K562 (cell line): ENCODE measurements at regions not wholly inside any gene's neighbourhood (a gene's known extent, or its start where the extent isn't known, plus 50 kb on each side); places are given as distances from the start of the nearest gene placed in this dataset.

Experiments
- ATAC-seq: fragments of 200-7000 bp; cut with Tn5 transposase; 3 replicates; pipeline ENCODE4 v1.9.1; 2020; ENCODE audit warnings: moderate library complexity
- BruUV-seq: library from RNA; stranded (reverse); fragments of 400-500 nt; replicated peaks from 2 replicates; lab custom pipeline; 2021; lab: Mats Ljungman, UMichigan
- CTCF ChIA-PET: fragments of 300-600 bp; formaldehyde crosslinking; extraction: SDS; loops from one replicate; lab custom pipeline; 2021; ENCODE audit warnings: low intra/inter-chr PET ratio; lab: Yijun Ruan, JAX
- POLR2A ChIA-PET: fragments of 300-600, 350-650 bp; sonication (Branson Sonifier 250); formaldehyde crosslinking; extraction: SDS; loops from one replicate; lab custom pipeline; 2021; ENCODE audit warnings: antibody characterized with exemption, inconsistent platforms; lab: Yijun Ruan, JAX
- DNase-seq, 4 experiments: peaks; one replicate each; pipeline versions ENCODE4 v3.0.0 to v3.0.0-alpha.2; 2011 to 2018; ENCODE audit warnings: low spot score in 3 of 4, mixed read lengths in 3 of 4; ENCODE audit errors: extremely low read depth in 1 of 4
- FAIRE-seq: peaks from 2 replicates; lab custom pipeline; 2011; peaks lifted over from hg19 to GRCh38; lab: Jason Lieb, UNC
- H2AFZ ChIP-seq: 2 replicates; pipeline ENCODE4 v1.6.0; 2011; ENCODE audit warnings: low read depth, low read length, control low read depth, inconsistent platforms
- H3K27ac ChIP-seq: fragments of 200-600 bp; 3 replicates; pipeline ENCODE4 v1.8.0; 2011; ENCODE audit warnings: low read depth, mild to moderate bottlenecking, control low read depth, inconsistent platforms, low read length, moderate library complexity, mixed read lengths; ENCODE audit errors: extremely low read depth
- H3K27me3 ChIP-seq, 2 experiments: fragments of 300-600 bp in 1 of 2; 2 replicates in 1 of 2; 3 replicates in 1 of 2; pipeline versions ENCODE4 v1.6.0 to v1.8.0; 2011; ENCODE audit warnings: inconsistent platforms in 2 of 2, low read length in 2 of 2, mild to moderate bottlenecking in 1 of 2, mixed read lengths in 1 of 2, moderate library complexity in 1 of 2; ENCODE audit not compliant: control insufficient read depth in 2 of 2, insufficient read depth in 2 of 2
- H3K36me3 ChIP-seq: fragments of 300-600 bp; 3 replicates; pipeline ENCODE4 v1.8.0; 2011; ENCODE audit warnings: mild to moderate bottlenecking, low read length, inconsistent platforms; ENCODE audit not compliant: control insufficient read depth, insufficient read depth
- H3K4me1 ChIP-seq, 2 experiments: fragments of 200-600 bp in 1 of 2; replicated peaks in 1 of 2; 2 replicates in 1 of 2; 3 replicates in 1 of 2; pipeline versions ENCODE4 v1.5.1 to v1.8.0; 2011; ENCODE audit warnings: inconsistent platforms in 2 of 2, low read length in 2 of 2, mild to moderate bottlenecking in 1 of 2, mixed read lengths in 1 of 2, moderate library complexity in 1 of 2; ENCODE audit not compliant: control insufficient read depth in 2 of 2, insufficient read depth in 2 of 2
- H3K4me2 ChIP-seq: 2 replicates; pipeline ENCODE4 v1.6.1; 2011; ENCODE audit warnings: low read length, control low read depth, inconsistent platforms, mixed read lengths; ENCODE audit not compliant: insufficient read depth
- H3K4me3 ChIP-seq: fragments of 200-600 bp; sonication (generic), shearing (Covaris generic); 2 replicates; pipeline ENCODE4 v1.5.1; 2016; ENCODE audit warnings: control low read depth, inconsistent platforms
- H3K79me2 ChIP-seq: fragments of 200-600 bp; 3 replicates; pipeline ENCODE4 v1.8.0; 2011; ENCODE audit warnings: low read length, inconsistent platforms; ENCODE audit not compliant: control insufficient read depth, insufficient read depth
- H3K9ac ChIP-seq, 2 experiments: 2 replicates each; pipeline versions ENCODE4 v1.6.0 to v1.6.1; 2011; ENCODE audit warnings: low read depth in 2 of 2, low read length in 2 of 2, control low read depth in 1 of 2, inconsistent platforms in 1 of 2, mild to moderate bottlenecking in 1 of 2, mixed read lengths in 1 of 2; ENCODE audit not compliant: insufficient read depth in 1 of 2
- H3K9me1 ChIP-seq: one replicate; pipeline ENCODE4 v1.6.0; 2011; ENCODE audit warnings: inconsistent platforms, mild to moderate bottlenecking, low read length, moderate library complexity; ENCODE audit not compliant: control insufficient read depth, insufficient read depth
- H3K9me3 ChIP-seq: replicated peaks from 2 replicates; pipeline ENCODE4 v1.5.1; 2011; ENCODE audit warnings: low read depth, low read length, inconsistent platforms; ENCODE audit not compliant: control insufficient read depth, insufficient read depth
- H4K20me1 ChIP-seq: replicated peaks from 2 replicates; pipeline ENCODE4 v1.6.1; 2011; ENCODE audit warnings: low read length, inconsistent platforms, mixed read lengths; ENCODE audit not compliant: control insufficient read depth, insufficient read depth
- MTA1 ChIP-seq: fragments of 450-650 bp; IDR thresholded peaks from 2 replicates; pipeline ENCODE4 v1.6.1; 2017; ENCODE audit warnings: borderline replicate concordance
- NFXL1 ChIP-seq: fragments of 450-650 bp; formaldehyde crosslinking; IDR thresholded peaks from 2 replicates; pipeline ENCODE4 v1.4.0; 2021; ENCODE audit warnings: mild to moderate bottlenecking
- TARDBP ChIP-seq: fragments of 450-650 bp; IDR thresholded peaks from 2 replicates; pipeline ENCODE4 v1.6.1; 2016
- TGIF2 ChIP-seq: sonication (generic); formaldehyde crosslinking; IDR thresholded peaks from 2 replicates; pipeline ENCODE4 v1.8.1; 2022; ENCODE audit warnings: mild to moderate bottlenecking, missing genetic modification reagents, moderate library complexity
- ZNF253 ChIP-seq: fragments of 250-450 bp; sonication (Bioruptor Pico); conservative IDR thresholded peaks from 2 replicates; pipeline ENCODE4 v1.6.1; 2021; ENCODE audit warnings: mild to moderate bottlenecking
- ZNF444 ChIP-seq: fragments of 250-450 bp; sonication (Bioruptor Pico); IDR thresholded peaks from 2 replicates; pipeline ENCODE4 v1.4.0; 2020; ENCODE audit warnings: mild to moderate bottlenecking, moderate library complexity
- WGBS: fragments of 100-300 bp; shearing (Covaris generic); methylation state at CpG from one replicate; pipeline ENCODE4 v1.1.6; 2016; ENCODE audit warnings: low coverage, mixed read lengths; ENCODE audit not compliant: insufficient coverage; ENCODE audit errors: missing lambda C conversion rate; 5-methylcytosine and 5-hydroxymethylcytosine counted together
- in situ Hi-C: fragments of 300-500 bp; cut with MboI; formaldehyde crosslinking; loops from 4 replicates; pipeline ENCODE4 v1.15.0; 2018; ENCODE audit warnings: inconsistent platforms, mixed read lengths
- intact Hi-C: fragments of 100-400 bp; cut with micrococcal nuclease; formaldehyde crosslinking; loops from 2 replicates; pipeline ENCODE4 v1.14.2; 2022
- TF ChIP-seq, protein P1 (sequence below): fragments of 250-450 bp; sonication (Bioruptor Pico); IDR thresholded peaks from 2 replicates; pipeline ENCODE4 v1.4.0; 2020; ENCODE audit warnings: mild to moderate bottlenecking, moderate library complexity
- TF ChIP-seq, protein P2 (sequence below): fragments of 450-650 bp; formaldehyde crosslinking; IDR thresholded peaks from 2 replicates; pipeline ENCODE4 v1.4.0; 2022; ENCODE audit warnings: mild to moderate bottlenecking, moderate library complexity
- TF ChIP-seq, protein P3 (sequence below), 2 experiments: fragments of 450-650 bp; IDR thresholded peaks; 2 replicates each; pipeline ENCODE4 v1.6.1; 2016
- TF ChIP-seq, protein P4 (sequence below): fragments of 250-450 bp; sonication (Bioruptor Pico); IDR thresholded peaks from 2 replicates; pipeline ENCODE4 v1.5.0; 2021; ENCODE audit warnings: mild to moderate bottlenecking, borderline replicate concordance
- TF ChIP-seq, protein P5 (sequence below): fragments of 450-650 bp; IDR thresholded peaks from 2 replicates; pipeline ENCODE4 v1.6.1; 2017; ENCODE audit warnings: mild to moderate bottlenecking, moderate library complexity

DNA sequence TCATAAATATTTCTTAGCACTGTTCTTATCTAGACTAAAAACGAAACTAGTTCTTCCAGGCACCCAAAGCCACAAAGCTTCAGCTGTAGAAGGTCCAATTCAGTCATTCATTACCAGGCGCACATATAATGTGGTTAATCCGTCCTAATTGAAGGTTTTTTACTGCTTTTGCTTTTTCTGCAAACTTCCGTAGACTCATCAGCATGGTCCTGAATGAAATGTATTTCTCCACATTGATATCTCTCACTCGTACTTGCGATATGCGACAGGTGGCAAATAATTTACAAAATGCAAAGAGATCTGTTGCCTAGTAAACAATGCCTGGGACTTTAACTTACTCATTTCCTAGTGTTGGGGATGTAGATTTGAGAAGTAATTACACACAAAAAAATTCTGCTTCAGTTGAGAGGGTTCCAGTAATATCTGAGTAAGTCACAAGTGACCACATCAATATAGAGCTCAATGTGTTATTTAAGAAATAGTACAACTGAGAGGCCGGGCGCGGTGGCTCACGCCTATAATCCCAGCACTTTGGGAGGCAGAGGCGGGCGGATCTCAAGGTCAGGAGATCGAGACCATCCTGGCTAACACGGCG is 75.0 kb upstream of the MBNL1 start (continued):
- TF ChIP-seq, protein P1, sequence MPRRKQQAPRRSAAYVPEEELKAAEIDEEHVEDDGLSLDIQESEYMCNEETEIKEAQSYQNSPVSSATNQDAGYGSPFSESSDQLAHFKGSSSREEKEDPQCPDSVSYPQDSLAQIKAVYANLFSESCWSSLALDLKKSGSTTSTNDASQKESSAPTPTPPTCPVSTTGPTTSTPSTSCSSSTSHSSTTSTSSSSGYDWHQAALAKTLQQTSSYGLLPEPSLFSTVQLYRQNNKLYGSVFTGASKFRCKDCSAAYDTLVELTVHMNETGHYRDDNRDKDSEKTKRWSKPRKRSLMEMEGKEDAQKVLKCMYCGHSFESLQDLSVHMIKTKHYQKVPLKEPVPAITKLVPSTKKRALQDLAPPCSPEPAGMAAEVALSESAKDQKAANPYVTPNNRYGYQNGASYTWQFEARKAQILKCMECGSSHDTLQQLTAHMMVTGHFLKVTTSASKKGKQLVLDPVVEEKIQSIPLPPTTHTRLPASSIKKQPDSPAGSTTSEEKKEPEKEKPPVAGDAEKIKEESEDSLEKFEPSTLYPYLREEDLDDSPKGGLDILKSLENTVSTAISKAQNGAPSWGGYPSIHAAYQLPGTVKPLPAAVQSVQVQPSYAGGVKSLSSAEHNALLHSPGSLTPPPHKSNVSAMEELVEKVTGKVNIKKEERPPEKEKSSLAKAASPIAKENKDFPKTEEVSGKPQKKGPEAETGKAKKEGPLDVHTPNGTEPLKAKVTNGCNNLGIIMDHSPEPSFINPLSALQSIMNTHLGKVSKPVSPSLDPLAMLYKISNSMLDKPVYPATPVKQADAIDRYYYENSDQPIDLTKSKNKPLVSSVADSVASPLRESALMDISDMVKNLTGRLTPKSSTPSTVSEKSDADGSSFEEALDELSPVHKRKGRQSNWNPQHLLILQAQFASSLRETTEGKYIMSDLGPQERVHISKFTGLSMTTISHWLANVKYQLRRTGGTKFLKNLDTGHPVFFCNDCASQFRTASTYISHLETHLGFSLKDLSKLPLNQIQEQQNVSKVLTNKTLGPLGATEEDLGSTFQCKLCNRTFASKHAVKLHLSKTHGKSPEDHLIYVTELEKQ (CRISPR knock-in tag) = no peak
- TF ChIP-seq TARDBP = no peak
- TF ChIP-seq, protein P2, sequence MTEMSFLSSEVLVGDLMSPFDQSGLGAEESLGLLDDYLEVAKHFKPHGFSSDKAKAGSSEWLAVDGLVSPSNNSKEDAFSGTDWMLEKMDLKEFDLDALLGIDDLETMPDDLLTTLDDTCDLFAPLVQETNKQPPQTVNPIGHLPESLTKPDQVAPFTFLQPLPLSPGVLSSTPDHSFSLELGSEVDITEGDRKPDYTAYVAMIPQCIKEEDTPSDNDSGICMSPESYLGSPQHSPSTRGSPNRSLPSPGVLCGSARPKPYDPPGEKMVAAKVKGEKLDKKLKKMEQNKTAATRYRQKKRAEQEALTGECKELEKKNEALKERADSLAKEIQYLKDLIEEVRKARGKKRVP = no peak

DNA sequence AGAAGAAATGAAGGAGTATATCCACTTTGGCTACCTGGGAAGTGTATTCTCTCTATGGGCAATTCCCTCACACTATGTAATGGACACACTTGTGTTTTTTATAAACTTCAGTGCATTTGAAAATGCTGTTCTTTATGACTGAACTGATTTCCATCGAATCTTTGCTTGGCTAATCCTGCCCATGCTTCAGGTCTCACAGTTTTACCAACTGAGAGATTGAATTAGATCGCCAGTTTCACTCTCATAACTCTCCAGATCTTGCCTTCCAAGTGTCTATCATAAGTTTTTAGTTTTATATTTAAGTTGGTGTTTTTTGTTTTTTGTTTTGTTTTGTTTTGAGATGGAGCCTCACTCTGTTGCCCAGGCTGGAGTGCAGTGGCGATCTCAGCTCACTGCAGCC is 73.5 kb upstream of the MBNL1 start:
- WGBS = 89% methylated on average over 3 of the region's 3 CpGs
- Histone ChIP-seq H3K4me1 (peaks cover 6 to 54% of the 10 kb centered on the region in 2 experiments; a peak in 4 of 5 replicates), H3K4me2 (no peak overlapping the region), H3K27ac (no peak overlapping the region), H3K4me3 (no peak overlapping the region), H2AFZ (peak overlapping the region; percentile 42), H3K9me1 (no peaks in the 10 kb centered on the region), H3K27me3 (no peaks in the 10 kb centered on the region), H3K9me3 (no peaks in the 10 kb centered on the region), H3K9ac (no peak overlapping the region), H3K79me2 (peaks cover 17% of the 10 kb centered on the region), H4K20me1 (no peaks in the 10 kb centered on the region), H3K36me3 (no peaks in the 10 kb centered on the region; the same call in 2 of the 3 replicates)
- DNase-seq = no peak
- no peak for FAIRE-seq
- no TSS peak for BruUV-seq
- ChIA-PET CTCF (no interaction called here), POLR2A (no interaction called here)
- in situ Hi-C loops (no loop called here), intact Hi-C loops (no loop called here)
- no peak for ATAC-seq
- TF ChIP-seq NFXL1 (no peak), MTA1 (no peak), ZNF444 (CRISPR knock-in tag) (no peak), ZNF253 (CRISPR knock-in tag) (no peak), TGIF2 (no peak)
- TF ChIP-seq, protein P3, sequence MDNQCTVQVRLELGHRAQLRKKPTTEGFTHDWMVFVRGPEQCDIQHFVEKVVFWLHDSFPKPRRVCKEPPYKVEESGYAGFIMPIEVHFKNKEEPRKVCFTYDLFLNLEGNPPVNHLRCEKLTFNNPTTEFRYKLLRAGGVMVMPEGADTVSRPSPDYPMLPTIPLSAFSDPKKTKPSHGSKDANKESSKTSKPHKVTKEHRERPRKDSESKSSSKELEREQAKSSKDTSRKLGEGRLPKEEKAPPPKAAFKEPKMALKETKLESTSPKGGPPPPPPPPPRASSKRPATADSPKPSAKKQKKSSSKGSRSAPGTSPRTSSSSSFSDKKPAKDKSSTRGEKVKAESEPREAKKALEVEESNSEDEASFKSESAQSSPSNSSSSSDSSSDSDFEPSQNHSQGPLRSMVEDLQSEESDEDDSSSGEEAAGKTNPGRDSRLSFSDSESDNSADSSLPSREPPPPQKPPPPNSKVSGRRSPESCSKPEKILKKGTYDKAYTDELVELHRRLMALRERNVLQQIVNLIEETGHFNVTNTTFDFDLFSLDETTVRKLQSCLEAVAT (IDR thresholded peaks at IDR 0.05) = no peak
- TF ChIP-seq, protein P4, sequence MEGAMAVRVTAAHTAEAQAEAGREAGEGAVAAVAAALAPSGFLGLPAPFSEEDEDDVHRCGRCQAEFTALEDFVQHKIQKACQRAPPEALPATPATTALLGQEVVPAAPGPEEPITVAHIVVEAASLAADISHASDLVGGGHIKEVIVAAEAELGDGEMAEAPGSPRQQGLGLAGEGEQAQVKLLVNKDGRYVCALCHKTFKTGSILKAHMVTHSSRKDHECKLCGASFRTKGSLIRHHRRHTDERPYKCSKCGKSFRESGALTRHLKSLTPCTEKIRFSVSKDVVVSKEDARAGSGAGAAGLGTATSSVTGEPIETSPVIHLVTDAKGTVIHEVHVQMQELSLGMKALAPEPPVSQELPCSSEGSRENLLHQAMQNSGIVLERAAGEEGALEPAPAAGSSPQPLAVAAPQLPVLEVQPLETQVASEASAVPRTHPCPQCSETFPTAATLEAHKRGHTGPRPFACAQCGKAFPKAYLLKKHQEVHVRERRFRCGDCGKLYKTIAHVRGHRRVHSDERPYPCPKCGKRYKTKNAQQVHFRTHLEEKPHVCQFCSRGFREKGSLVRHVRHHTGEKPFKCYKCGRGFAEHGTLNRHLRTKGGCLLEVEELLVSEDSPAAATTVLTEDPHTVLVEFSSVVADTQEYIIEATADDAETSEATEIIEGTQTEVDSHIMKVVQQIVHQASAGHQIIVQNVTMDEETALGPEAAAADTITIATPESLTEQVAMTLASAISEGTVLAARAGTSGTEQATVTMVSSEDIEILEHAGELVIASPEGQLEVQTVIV (CRISPR knock-in tag) = no peak
- TF ChIP-seq, protein P5, sequence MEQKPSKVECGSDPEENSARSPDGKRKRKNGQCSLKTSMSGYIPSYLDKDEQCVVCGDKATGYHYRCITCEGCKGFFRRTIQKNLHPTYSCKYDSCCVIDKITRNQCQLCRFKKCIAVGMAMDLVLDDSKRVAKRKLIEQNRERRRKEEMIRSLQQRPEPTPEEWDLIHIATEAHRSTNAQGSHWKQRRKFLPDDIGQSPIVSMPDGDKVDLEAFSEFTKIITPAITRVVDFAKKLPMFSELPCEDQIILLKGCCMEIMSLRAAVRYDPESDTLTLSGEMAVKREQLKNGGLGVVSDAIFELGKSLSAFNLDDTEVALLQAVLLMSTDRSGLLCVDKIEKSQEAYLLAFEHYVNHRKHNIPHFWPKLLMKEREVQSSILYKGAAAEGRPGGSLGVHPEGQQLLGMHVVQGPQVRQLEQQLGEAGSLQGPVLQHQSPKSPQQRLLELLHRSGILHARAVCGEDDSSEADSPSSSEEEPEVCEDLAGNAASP = no peak
